Liver (tissue), 8 donors: ENCODE measurements at regions not wholly inside any gene's neighbourhood (a gene's known extent, or its start where the extent isn't known, plus 50 kb on each side); places are given as distances from the start of the nearest gene placed in this dataset.

Experiments
- DNase-seq: peaks from one replicate; pipeline ENCODE4 v3.0.0-alpha.2; 2017; ENCODE audit warnings: low spot score
- H3K27ac ChIP-seq, 2 donors: one replicate each; pipeline ENCODE4 v1.7.0; 2013; ENCODE audit warnings: inconsistent platforms in 2 of 2, low read length in 2 of 2, control low read depth in 1 of 2, low read depth in 1 of 2, mild to moderate bottlenecking in 1 of 2
- H3K27me3 ChIP-seq, 4 donors: one replicate each; pipeline versions ENCODE4 v1.6.1 to v1.7.0; 2013; ENCODE audit warnings: low read length in 3 of 4, inconsistent platforms in 1 of 4, mild to moderate bottlenecking in 1 of 4, moderate library complexity in 1 of 4; ENCODE audit not compliant: control insufficient read depth in 4 of 4, insufficient read depth in 4 of 4
- H3K36me3 ChIP-seq, 4 donors: one replicate each; pipeline versions ENCODE4 v1.6.1 to v1.7.0; 2013; ENCODE audit warnings: low read length in 3 of 4, mild to moderate bottlenecking in 3 of 4, low read depth in 1 of 4, moderate library complexity in 1 of 4; ENCODE audit not compliant: control insufficient read depth in 4 of 4, insufficient read depth in 3 of 4
- H3K4me1 ChIP-seq, 4 donors: one replicate each; pipeline versions ENCODE4 v1.6.1 to v1.7.0; 2013; ENCODE audit warnings: low read length in 3 of 4, mild to moderate bottlenecking in 3 of 4, moderate library complexity in 1 of 4; ENCODE audit not compliant: control insufficient read depth in 4 of 4, insufficient read depth in 4 of 4
- H3K4me3 ChIP-seq, 3 donors: one replicate each; pipeline versions ENCODE4 v1.6.1 to v1.7.0; 2013; ENCODE audit warnings: low read length in 3 of 3, control low read depth in 1 of 3, low read depth in 1 of 3, mild to moderate bottlenecking in 1 of 3
- H3K9ac ChIP-seq, 2 donors: one replicate each; pipeline ENCODE4 v1.7.0; 2013; ENCODE audit warnings: low read length in 2 of 2, mild to moderate bottlenecking in 2 of 2, moderate library complexity in 2 of 2, control low read depth in 1 of 2, low read depth in 1 of 2
- H3K9me3 ChIP-seq, 4 donors: one replicate each; pipeline versions ENCODE4 v1.6.1 to v1.7.0; 2013; ENCODE audit warnings: low read length in 3 of 4; ENCODE audit not compliant: control insufficient read depth in 4 of 4
- ATF3 ChIP-seq: IDR thresholded peaks from 2 replicates; pipeline ENCODE4 v1.6.1; 2016; ENCODE audit warnings: antibody characterized with exemption
- CTCF ChIP-seq: fragments of 150-350 bp; IDR thresholded peaks from 2 replicates; pipeline ENCODE4 v1.5.1; 2017; ENCODE audit warnings: improper control_type of control experiment, low read depth, low read length; ENCODE audit not compliant: missing input control
- EGR1 ChIP-seq, 2 donors: IDR thresholded peaks; 2 replicates each; pipeline ENCODE4 v1.6.1; 2016 to 2018; ENCODE audit warnings: antibody characterized with exemption in 2 of 2, low read depth in 2 of 2
- FOXA1 ChIP-seq: IDR thresholded peaks from 2 replicates; pipeline ENCODE4 v1.6.1; 2016; ENCODE audit warnings: antibody characterized with exemption
- FOXA2 ChIP-seq: IDR thresholded peaks from 2 replicates; pipeline ENCODE4 v1.6.1; 2016; ENCODE audit warnings: antibody characterized with exemption
- GABPA ChIP-seq, 2 donors: IDR thresholded peaks in 1 of 2; conservative IDR thresholded peaks in 1 of 2; 2 replicates each; pipeline ENCODE4 v1.6.1; 2016; ENCODE audit warnings: antibody characterized with exemption in 2 of 2, mild to moderate bottlenecking in 1 of 2, moderate library complexity in 1 of 2
- HNF4A ChIP-seq, 2 donors: conservative IDR thresholded peaks; 2 replicates each; pipeline ENCODE4 v1.6.1; 2016; ENCODE audit warnings: antibody characterized with exemption in 2 of 2, mild to moderate bottlenecking in 2 of 2
- HNF4G ChIP-seq: IDR thresholded peaks from 2 replicates; pipeline ENCODE4 v1.6.1; 2016; ENCODE audit warnings: antibody characterized with exemption
- JUND ChIP-seq, 2 donors: IDR thresholded peaks; 2 replicates each; pipeline ENCODE4 v1.6.1; 2016; ENCODE audit warnings: antibody characterized with exemption in 2 of 2
- MAX ChIP-seq: IDR thresholded peaks from 2 replicates; pipeline ENCODE4 v1.6.1; 2016; ENCODE audit warnings: antibody characterized with exemption
- NR2F2 ChIP-seq: IDR thresholded peaks from 2 replicates; pipeline ENCODE4 v1.6.1; 2016; ENCODE audit warnings: antibody characterized with exemption
- RAD21 ChIP-seq, 2 donors: IDR thresholded peaks; 2 replicates each; pipeline ENCODE4 v1.6.1; 2016; ENCODE audit warnings: antibody characterized with exemption in 2 of 2, mild to moderate bottlenecking in 2 of 2
- REST ChIP-seq: IDR thresholded peaks from 2 replicates; pipeline ENCODE4 v1.6.1; 2016; ENCODE audit warnings: antibody characterized with exemption, mild to moderate bottlenecking
- RXRA ChIP-seq, 2 donors: IDR thresholded peaks; 2 replicates each; pipeline ENCODE4 v1.6.1; 2017 to 2018; ENCODE audit warnings: antibody characterized with exemption in 2 of 2, mild to moderate bottlenecking in 1 of 2
- SP1 ChIP-seq: IDR thresholded peaks from 2 replicates; pipeline ENCODE4 v1.6.1; 2018; ENCODE audit warnings: antibody characterized with exemption, mild to moderate bottlenecking
- TAF1 ChIP-seq: conservative IDR thresholded peaks from 2 replicates; pipeline ENCODE4 v1.6.1; 2016; ENCODE audit warnings: antibody characterized with exemption, mild to moderate bottlenecking
- YY1 ChIP-seq: IDR thresholded peaks from 2 replicates; pipeline ENCODE4 v1.6.1; 2016; ENCODE audit warnings: antibody characterized with exemption, mild to moderate bottlenecking
- ZBTB33 ChIP-seq: IDR thresholded peaks from 2 replicates; pipeline ENCODE4 v1.6.1; 2016; ENCODE audit warnings: antibody characterized with exemption
- WGBS: extraction: QIAGEN DNeasy Blood & Tissue Kit; methylation state at CpG from one replicate; pipeline ENCODE4 v1.1.7; 2013; 5-methylcytosine and 5-hydroxymethylcytosine counted together
- donor health status: healthy.
- donor health status: healthy.
- donor health status: healthy.
- donor health status: healthy.
- donor health status: healthy.

- H3K4me3 ChIP-seq, result no peak overlapping the region
- DNase-seq, result no peak
- H3K27ac ChIP-seq, result no peak overlapping the region
- TF ChIP-seq EGR1 (IDR thresholded peaks at IDR 0.05; ENCODE audit: low read depth in 2 of 2) (no peak), GABPA (IDR thresholded peaks at IDR 0.05 in 1 of 2, conservative IDR thresholded peaks at IDR 0.05 in 1 of 2) (no peak), SP1 (no peak), RXRA (IDR thresholded peaks at IDR 0.05) (no peak), ZBTB33 (no peak), REST (no peak), YY1 (no peak), NR2F2 (no peak), FOXA2 (no peak)
- no peaks in the 10 kb centered on the region for H3K36me3 ChIP-seq
- no peaks in the 10 kb centered on the region for H3K9me3 ChIP-seq
- H3K4me1 ChIP-seq, result no peaks in the 10 kb centered on the region
- 48% methylated on average over 4 of the region's 4 CpGs for WGBS
- no peaks in the 10 kb centered on the region for H3K27me3 ChIP-seq
- no peak overlapping the region for H3K9ac ChIP-seq
Observed at GRCh38 chr10:83677795-83678194, 461.5 kb upstream of the GHITM start.

- no peak overlapping the region for H3K9ac ChIP-seq
- 87% methylated on average over 3 of the region's 3 CpGs for WGBS
- H3K4me3 ChIP-seq, result no peak overlapping the region
- no peaks in the 10 kb centered on the region for H3K9me3 ChIP-seq
- H3K36me3 ChIP-seq, result no peaks in the 10 kb centered on the region
- no peaks in the 10 kb centered on the region for H3K4me1 ChIP-seq
- TF ChIP-seq HNF4A (conservative IDR thresholded peaks at IDR 0.05) (no peak), TAF1 (no peak), ATF3 (no peak), SP1 (no peak), RXRA (IDR thresholded peaks at IDR 0.05) (no peak), GABPA (IDR thresholded peaks at IDR 0.05 in 1 of 2, conservative IDR thresholded peaks at IDR 0.05 in 1 of 2) (no peak), YY1 (no peak), FOXA2 (no peak), JUND (IDR thresholded peaks at IDR 0.05) (no peak), NR2F2 (no peak), CTCF (no peak), MAX (no peak), EGR1 (IDR thresholded peaks at IDR 0.05; ENCODE audit: low read depth in 2 of 2) (no peak), FOXA1 (no peak), RAD21 (IDR thresholded peaks at IDR 0.05) (no peak), ZBTB33 (no peak), HNF4G (no peak)
- no peaks in the 10 kb centered on the region for H3K27me3 ChIP-seq
- DNase-seq, result no peak
- H3K27ac ChIP-seq, result no peak overlapping the region
Observed at GRCh38 chr10:83678850-83679249, 460.5 kb upstream of the GHITM start.
